ENCODE measurements at regions not wholly inside any gene's neighbourhood (a gene's known extent, or its start where the extent isn't known, plus 50 kb on each side); places are given as distances from the start of the nearest gene placed in this dataset.

DNA sequence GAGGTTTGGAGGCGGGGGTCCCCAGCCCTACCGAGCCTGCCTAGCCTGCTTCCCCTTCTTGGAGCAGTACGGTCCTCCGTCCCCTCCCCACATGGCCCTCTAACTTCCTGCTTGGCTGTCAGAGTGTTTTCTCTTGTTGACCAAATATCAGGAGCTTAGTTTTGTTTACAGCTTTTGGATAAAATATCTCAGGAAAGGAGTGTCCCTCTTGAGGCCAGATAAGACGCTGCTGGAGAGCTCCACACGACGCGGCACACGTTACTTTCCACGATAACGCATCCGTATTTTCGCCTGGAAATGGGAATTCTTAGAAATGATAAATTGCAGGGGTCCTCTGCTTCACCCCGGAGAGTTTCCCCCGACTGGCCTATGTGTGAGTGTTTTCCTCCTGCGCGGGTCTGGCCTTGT, 182.9 kb downstream of the MAF start:
- TF ChIP-seq, protein P1, sequence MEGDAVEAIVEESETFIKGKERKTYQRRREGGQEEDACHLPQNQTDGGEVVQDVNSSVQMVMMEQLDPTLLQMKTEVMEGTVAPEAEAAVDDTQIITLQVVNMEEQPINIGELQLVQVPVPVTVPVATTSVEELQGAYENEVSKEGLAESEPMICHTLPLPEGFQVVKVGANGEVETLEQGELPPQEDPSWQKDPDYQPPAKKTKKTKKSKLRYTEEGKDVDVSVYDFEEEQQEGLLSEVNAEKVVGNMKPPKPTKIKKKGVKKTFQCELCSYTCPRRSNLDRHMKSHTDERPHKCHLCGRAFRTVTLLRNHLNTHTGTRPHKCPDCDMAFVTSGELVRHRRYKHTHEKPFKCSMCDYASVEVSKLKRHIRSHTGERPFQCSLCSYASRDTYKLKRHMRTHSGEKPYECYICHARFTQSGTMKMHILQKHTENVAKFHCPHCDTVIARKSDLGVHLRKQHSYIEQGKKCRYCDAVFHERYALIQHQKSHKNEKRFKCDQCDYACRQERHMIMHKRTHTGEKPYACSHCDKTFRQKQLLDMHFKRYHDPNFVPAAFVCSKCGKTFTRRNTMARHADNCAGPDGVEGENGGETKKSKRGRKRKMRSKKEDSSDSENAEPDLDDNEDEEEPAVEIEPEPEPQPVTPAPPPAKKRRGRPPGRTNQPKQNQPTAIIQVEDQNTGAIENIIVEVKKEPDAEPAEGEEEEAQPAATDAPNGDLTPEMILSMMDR (IDR thresholded peaks at IDR 0.05; ENCODE audit: control extremely low read depth in 1 of 3, insufficient read depth in 1 of 3, low read depth in 1 of 3, low read length in 3 of 3), result no peak
- TF ChIP-seq CBX5 (IDR thresholded peaks at IDR 0.05; ENCODE audit: low read depth, low read length) (no peak), CEBPB (IDR thresholded peaks at IDR 0.05; ENCODE audit: low read depth, low read length) (no peak), CREB1 (IDR thresholded peaks at IDR 0.05) (no peak), MAFK (IDR thresholded peaks at IDR 0.05; ENCODE audit: low read depth, low read length) (no peak), EZH2 (IDR thresholded peaks at IDR 0.05; ENCODE audit: low read depth, low read length, severe bottlenecking) (no peak), POLR2AphosphoS5 (IDR thresholded peaks at IDR 0.05; ENCODE audit: low read depth, low read length) (no peak), YY1 (IDR thresholded peaks at IDR 0.05; ENCODE audit: low read depth, low read length) (no peak), EP300 (IDR thresholded peaks at IDR 0.05; ENCODE audit: borderline replicate concordance in 1 of 2, low read depth in 2 of 2, low read length in 2 of 2) (no peak)
- TF ChIP-seq, protein P2, sequence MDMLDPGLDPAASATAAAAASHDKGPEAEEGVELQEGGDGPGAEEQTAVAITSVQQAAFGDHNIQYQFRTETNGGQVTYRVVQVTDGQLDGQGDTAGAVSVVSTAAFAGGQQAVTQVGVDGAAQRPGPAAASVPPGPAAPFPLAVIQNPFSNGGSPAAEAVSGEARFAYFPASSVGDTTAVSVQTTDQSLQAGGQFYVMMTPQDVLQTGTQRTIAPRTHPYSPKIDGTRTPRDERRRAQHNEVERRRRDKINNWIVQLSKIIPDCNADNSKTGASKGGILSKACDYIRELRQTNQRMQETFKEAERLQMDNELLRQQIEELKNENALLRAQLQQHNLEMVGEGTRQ (IDR thresholded peaks at IDR 0.05; ENCODE audit: low read length), result no peak
- TF ChIP-seq, protein P3, sequence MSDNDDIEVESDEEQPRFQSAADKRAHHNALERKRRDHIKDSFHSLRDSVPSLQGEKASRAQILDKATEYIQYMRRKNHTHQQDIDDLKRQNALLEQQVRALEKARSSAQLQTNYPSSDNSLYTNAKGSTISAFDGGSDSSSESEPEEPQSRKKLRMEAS (IDR thresholded peaks at IDR 0.05), result no peak
- TF ChIP-seq, protein P4, sequence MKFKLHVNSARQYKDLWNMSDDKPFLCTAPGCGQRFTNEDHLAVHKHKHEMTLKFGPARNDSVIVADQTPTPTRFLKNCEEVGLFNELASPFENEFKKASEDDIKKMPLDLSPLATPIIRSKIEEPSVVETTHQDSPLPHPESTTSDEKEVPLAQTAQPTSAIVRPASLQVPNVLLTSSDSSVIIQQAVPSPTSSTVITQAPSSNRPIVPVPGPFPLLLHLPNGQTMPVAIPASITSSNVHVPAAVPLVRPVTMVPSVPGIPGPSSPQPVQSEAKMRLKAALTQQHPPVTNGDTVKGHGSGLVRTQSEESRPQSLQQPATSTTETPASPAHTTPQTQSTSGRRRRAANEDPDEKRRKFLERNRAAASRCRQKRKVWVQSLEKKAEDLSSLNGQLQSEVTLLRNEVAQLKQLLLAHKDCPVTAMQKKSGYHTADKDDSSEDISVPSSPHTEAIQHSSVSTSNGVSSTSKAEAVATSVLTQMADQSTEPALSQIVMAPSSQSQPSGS (IDR thresholded peaks at IDR 0.05; ENCODE audit: low read length), result no peak

Data from H1 (cell line).